ENCODE measurements at regions not wholly inside any gene's neighbourhood (a gene's known extent, or its start where the extent isn't known, plus 50 kb on each side); places are given as distances from the start of the nearest gene placed in this dataset.
"Not testable (repeated sequence)": the region's sequence is repeated elsewhere in the genome, so short reads cannot be mapped to it uniquely, and the experiment has no call there.

DNA sequence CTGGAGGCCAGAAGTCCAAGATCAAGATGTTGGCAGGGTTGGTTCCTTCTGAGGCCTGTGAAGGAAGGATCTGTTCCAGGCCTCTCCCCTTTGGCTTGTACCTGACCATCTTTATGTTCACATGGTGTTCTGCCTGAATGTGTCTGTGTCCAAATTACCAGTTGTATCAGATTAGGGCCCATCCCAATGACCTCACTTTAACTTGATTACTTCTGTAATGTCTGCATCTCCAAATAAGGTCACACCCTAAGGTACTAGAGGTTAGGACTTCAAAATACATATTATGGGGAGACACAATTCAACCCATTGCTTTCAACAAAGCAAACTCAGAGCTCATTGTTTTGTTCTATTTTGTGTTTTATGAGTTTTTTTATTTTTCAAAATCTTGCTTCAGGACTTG is 75.7 kb downstream of the TNFAIP3 start:
- TF ChIP-seq CTCF (IDR thresholded peaks at IDR 0.05): no peak
- no peak overlapping the region for H3K4me3 ChIP-seq
- no peak for DNase-seq
- peaks cover 4% of the 10 kb centered on the region for H3K4me1 ChIP-seq (ENCODE audit: low read depth)
- no peak for ATAC-seq
- no peaks in the 10 kb centered on the region for H3K9me3 ChIP-seq
- intact Hi-C loops (cut with DNase I, micrococcal nuclease): loop anchor here in 1 of 2 donors (5.0 kb wide), 1 partner anchor 235 kb away; no protein-coding TSS in a partner anchor
- no peaks in the 10 kb centered on the region for H3K36me3 ChIP-seq (ENCODE audit: low read depth)

GRCh38 chr6:137944381-137944780 is 77.3 kb downstream of the TNFAIP3 start:
- intact Hi-C loops (cut with DNase I, micrococcal nuclease): loop anchor here in 1 of 2 donors (5.0 kb wide), 1 partner anchor 237 kb away; no protein-coding TSS in a partner anchor
- not testable (repeated sequence) for H3K36me3 ChIP-seq (ENCODE audit: low read depth); H3K4me3 ChIP-seq; H3K9me3 ChIP-seq; H3K4me1 ChIP-seq (ENCODE audit: low read depth); ATAC-seq; DNase-seq

DNA sequence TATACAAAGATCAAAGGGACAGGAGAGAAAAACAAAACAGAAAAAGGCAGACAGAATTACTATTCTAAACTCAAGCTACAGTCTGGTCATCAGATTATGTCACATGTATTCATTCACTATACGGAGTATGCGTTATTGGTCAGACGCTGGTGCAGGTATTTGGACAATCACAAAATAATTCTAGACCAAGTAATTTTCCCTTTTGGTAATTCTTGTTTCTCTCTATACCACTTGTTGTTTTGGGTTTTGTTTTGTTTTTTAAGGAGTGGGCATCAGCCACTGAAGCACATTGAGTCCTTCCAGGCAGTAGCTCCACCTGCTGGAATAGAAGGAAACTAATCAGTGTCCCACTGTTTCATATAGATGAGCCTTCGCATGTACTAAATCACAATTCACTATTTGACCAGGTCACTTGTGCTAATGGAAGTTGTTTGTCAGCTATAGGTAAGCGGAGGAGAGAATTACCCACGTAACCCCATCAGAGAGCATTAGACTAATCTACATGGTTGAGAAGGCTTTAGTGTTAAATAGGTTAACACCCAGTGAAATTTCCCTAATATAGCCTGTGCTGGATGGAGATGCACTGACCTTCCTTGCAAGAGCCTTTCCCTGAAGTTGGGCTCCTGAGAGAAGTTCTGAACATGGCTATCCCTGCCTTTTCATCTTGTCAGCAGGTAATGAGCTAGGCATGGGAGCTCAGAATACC is 77.9 kb downstream of the TNFAIP3 start:
- Histone ChIP-seq H3K4me3 (no peak overlapping the region), H3K9me3 (no peaks in the 10 kb centered on the region), H3K4me1 (ENCODE audit: low read depth) (peaks cover 4% of the 10 kb centered on the region), H3K36me3 (ENCODE audit: low read depth) (no peaks in the 10 kb centered on the region)
- no peak for TF ChIP-seq CTCF (IDR thresholded peaks at IDR 0.05)
- peak; percentile 75 for ATAC-seq
- intact Hi-C loops (cut with DNase I, micrococcal nuclease): loop anchor here (5.0 kb wide), 1 partner anchor 238 kb away; no protein-coding TSS in a partner anchor
- DNase-seq: no peak

- ATAC-seq: peak; percentile 63
- Histone ChIP-seq H3K9me3 (no peaks in the 10 kb centered on the region), H3K4me3 (no peak overlapping the region), H3K36me3 (ENCODE audit: low read depth) (no peaks in the 10 kb centered on the region), H3K4me1 (ENCODE audit: low read depth) (peaks cover 7% of the 10 kb centered on the region)
- no peak for DNase-seq
- intact Hi-C loops (cut with DNase I, micrococcal nuclease): loop anchor here in 1 of 2 donors (5.0 kb wide), 1 partner anchor 243 kb away; no protein-coding TSS in a partner anchor
- no peak for TF ChIP-seq CTCF (IDR thresholded peaks at IDR 0.05)
Observed at GRCh38 chr6:137949686-137950390, 82.8 kb downstream of the TNFAIP3 start.

- intact Hi-C loops (cut with DNase I, micrococcal nuclease): no loop called here
- ATAC-seq: no peak
Observed at GRCh38 chr6:137950581-137950980, 83.5 kb downstream of the TNFAIP3 start.

More at GRCh38 chr6:137950581-137950980, 83.5 kb downstream of the TNFAIP3 start:
- Histone ChIP-seq H3K9me3 (no peaks in the 10 kb centered on the region), H3K4me3 (no peak overlapping the region), H3K36me3 (ENCODE audit: low read depth) (no peaks in the 10 kb centered on the region), H3K4me1 (ENCODE audit: low read depth) (peaks cover 7% of the 10 kb centered on the region)
- TF ChIP-seq CTCF (IDR thresholded peaks at IDR 0.05): no peak
- no peak for DNase-seq

Data from mucosa of descending colon (tissue), 3 donors.